MM.1S (cell line): ENCODE measurements at regions not wholly inside any gene's neighbourhood (a gene's known extent, or its start where the extent isn't known, plus 50 kb on each side); places are given as distances from the start of the nearest gene placed in this dataset.

Experiments
- EZH2 ChIP-seq: fragments of 300-600 bp; sonication (generic); optimal IDR thresholded peaks from 2 replicates; pipeline ENCODE3; 2017; ENCODE audit warnings: low read depth, mild to moderate bottlenecking, antibody characterized with exemption, low read length, mixed read lengths
- TF ChIP-seq, protein P1 (sequence below): fragments of 300-600 bp; sonication (generic); IDR thresholded peaks from 2 replicates; pipeline ENCODE4 v1.5.1; 2016; ENCODE audit warnings: antibody characterized with exemption, low read length, mixed read lengths

DNA sequence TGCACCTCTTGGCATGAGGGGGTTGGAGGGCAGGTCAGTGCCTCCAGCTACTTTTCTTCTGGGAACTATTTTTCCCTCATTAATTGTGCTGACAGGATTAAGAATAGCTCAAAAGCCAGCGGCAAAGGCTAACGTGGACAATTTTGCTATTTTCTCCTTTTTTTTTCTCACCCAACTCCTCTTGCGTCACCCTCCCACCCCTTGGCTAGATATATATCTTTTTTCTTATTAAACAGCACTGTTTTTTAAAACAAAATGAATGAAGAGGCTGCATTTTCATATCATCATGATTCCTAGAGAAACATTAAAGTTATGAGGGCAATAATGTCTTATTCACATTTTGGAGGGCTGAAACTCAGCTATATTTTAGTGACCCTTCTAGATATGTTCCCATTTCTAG, 251.8 kb upstream of the NFE2L3 start:
- TF ChIP-seq, protein P1, sequence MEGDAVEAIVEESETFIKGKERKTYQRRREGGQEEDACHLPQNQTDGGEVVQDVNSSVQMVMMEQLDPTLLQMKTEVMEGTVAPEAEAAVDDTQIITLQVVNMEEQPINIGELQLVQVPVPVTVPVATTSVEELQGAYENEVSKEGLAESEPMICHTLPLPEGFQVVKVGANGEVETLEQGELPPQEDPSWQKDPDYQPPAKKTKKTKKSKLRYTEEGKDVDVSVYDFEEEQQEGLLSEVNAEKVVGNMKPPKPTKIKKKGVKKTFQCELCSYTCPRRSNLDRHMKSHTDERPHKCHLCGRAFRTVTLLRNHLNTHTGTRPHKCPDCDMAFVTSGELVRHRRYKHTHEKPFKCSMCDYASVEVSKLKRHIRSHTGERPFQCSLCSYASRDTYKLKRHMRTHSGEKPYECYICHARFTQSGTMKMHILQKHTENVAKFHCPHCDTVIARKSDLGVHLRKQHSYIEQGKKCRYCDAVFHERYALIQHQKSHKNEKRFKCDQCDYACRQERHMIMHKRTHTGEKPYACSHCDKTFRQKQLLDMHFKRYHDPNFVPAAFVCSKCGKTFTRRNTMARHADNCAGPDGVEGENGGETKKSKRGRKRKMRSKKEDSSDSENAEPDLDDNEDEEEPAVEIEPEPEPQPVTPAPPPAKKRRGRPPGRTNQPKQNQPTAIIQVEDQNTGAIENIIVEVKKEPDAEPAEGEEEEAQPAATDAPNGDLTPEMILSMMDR, result no peak
- no peak for TF ChIP-seq EZH2
